IPS-18a (cell line): ENCODE measurements at regions not wholly inside any gene's neighbourhood (a gene's known extent, or its start where the extent isn't known, plus 50 kb on each side); places are given as distances from the start of the nearest gene placed in this dataset.

Experiments
- H3K27ac ChIP-seq: one replicate; pipeline ENCODE4 v1.5.1; 2013; ENCODE audit warnings: low read length
- H3K27me3 ChIP-seq: one replicate; pipeline ENCODE4 v1.6.1; 2013; ENCODE audit warnings: mild to moderate bottlenecking, low read length; ENCODE audit not compliant: control insufficient read depth, insufficient read depth
- H3K36me3 ChIP-seq: one replicate; pipeline ENCODE4 v1.6.1; 2013; ENCODE audit warnings: low read depth, low read length; ENCODE audit not compliant: control insufficient read depth
- H3K4me1 ChIP-seq: one replicate; pipeline ENCODE4 v1.6.1; 2013; ENCODE audit warnings: low read depth, low read length; ENCODE audit not compliant: control insufficient read depth
- H3K4me3 ChIP-seq: one replicate; pipeline ENCODE4 v1.5.1; 2013; ENCODE audit warnings: low read length
- H3K9ac ChIP-seq: one replicate; pipeline ENCODE4 v1.6.1; 2013; ENCODE audit warnings: mild to moderate bottlenecking, low read length, moderate library complexity
- H3K9me3 ChIP-seq: one replicate; pipeline ENCODE4 v1.6.1; 2013; ENCODE audit warnings: low read depth, low read length; ENCODE audit not compliant: control insufficient read depth

GRCh38 chr2:5074733-5075132, 617.5 kb upstream of the SOX11 start:
- no peak overlapping the region for H3K9ac ChIP-seq
- peaks cover 6% of the 10 kb centered on the region for H3K4me1 ChIP-seq
- no peak overlapping the region for H3K27ac ChIP-seq
- H3K27me3 ChIP-seq: no peaks in the 10 kb centered on the region
- no peaks in the 10 kb centered on the region for H3K9me3 ChIP-seq
- no peaks in the 10 kb centered on the region for H3K36me3 ChIP-seq
- no peak overlapping the region for H3K4me3 ChIP-seq

GRCh38 chr2:5076599-5076998, 615.6 kb upstream of the SOX11 start:
- no peak overlapping the region for H3K9ac ChIP-seq
- H3K36me3 ChIP-seq: no peaks in the 10 kb centered on the region
- H3K27me3 ChIP-seq: no peaks in the 10 kb centered on the region
- peaks cover 6% of the 10 kb centered on the region for H3K4me1 ChIP-seq
- H3K9me3 ChIP-seq: no peaks in the 10 kb centered on the region
- no peak overlapping the region for H3K27ac ChIP-seq
- no peak overlapping the region for H3K4me3 ChIP-seq

DNA sequence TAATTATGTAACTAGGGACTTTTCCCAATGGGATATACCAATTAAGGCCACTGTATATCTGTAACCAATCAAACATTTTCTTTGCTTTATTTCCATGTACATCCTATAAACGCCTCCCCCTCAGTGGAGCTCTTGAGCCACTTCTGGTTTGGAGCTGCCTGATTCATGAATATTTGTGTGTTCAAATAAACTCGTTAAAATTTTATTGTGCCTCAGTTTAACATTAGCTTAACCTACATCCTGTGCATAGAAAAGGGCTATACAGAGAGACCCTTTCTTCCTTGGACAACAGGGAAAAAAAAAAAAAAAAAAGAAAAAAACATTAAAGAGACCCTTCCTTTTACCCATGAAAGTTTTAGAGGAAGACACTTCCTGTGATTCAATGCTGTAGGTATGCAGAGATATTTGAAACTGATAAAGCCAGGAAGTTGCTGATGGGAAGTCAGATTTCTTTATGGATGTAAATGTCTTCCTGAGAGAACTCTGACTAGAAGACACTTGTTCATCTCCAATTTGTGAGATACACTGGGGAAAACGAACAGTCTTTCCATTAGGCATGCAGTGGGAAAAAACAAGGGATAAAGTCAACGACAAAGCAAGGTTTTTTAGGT, 614.6 kb upstream of the SOX11 start:
- no peaks in the 10 kb centered on the region for H3K9me3 ChIP-seq
- H3K36me3 ChIP-seq: no peaks in the 10 kb centered on the region
- no peak overlapping the region for H3K4me3 ChIP-seq
- H3K9ac ChIP-seq: no peak overlapping the region
- no peaks in the 10 kb centered on the region for H3K27me3 ChIP-seq
- peaks cover 6% of the 10 kb centered on the region for H3K4me1 ChIP-seq
- H3K27ac ChIP-seq: no peak overlapping the region

GRCh38 chr2:5083402-5083801, 608.8 kb upstream of the SOX11 start:
- H3K4me3 ChIP-seq: no peak overlapping the region
- no peaks in the 10 kb centered on the region for H3K9me3 ChIP-seq
- no peaks in the 10 kb centered on the region for H3K4me1 ChIP-seq
- H3K27me3 ChIP-seq: no peaks in the 10 kb centered on the region
- H3K36me3 ChIP-seq: no peaks in the 10 kb centered on the region
- no peak overlapping the region for H3K9ac ChIP-seq
- H3K27ac ChIP-seq: no peak overlapping the region

DNA sequence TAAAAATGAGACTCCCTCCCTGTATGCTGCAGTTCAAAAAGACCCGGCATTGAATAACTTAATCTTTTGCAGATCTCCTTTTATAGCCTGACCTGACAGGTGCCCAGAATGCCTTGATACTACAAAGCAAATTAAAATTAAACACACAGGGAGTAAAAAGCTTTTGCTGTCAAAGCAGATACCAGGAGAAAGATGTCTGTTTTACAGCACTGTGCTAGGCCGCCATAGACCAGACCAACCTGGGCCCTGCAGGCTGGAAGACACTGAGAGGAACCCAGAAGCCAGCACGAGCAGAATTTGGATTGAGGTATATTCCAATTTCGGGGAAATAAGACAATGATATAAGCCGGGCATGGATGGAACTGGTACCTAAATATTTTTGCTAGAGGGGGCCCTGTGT, 602.8 kb upstream of the SOX11 start:
- no peak overlapping the region for H3K4me3 ChIP-seq
- H3K36me3 ChIP-seq: no peaks in the 10 kb centered on the region
- H3K9me3 ChIP-seq: no peaks in the 10 kb centered on the region

GRCh38 chr2:5093056-5093455, 599.1 kb upstream of the SOX11 start:
- Histone ChIP-seq H3K9ac (no peak overlapping the region), H3K4me3 (no peak overlapping the region), H3K36me3 (no peaks in the 10 kb centered on the region), H3K27ac (no peak overlapping the region), H3K4me1 (no peaks in the 10 kb centered on the region), H3K9me3 (no peaks in the 10 kb centered on the region), H3K27me3 (peaks cover 31% of the 10 kb centered on the region)

More for the DNA sequence above, 602.8 kb upstream of the SOX11 start:
- Histone ChIP-seq H3K27ac (no peak overlapping the region), H3K4me1 (no peaks in the 10 kb centered on the region), H3K27me3 (peaks cover 31% of the 10 kb centered on the region), H3K9ac (no peak overlapping the region)

GRCh38 chr2:5093518-5093917, 598.7 kb upstream of the SOX11 start:
- Histone ChIP-seq H3K27ac (no peak overlapping the region), H3K36me3 (no peaks in the 10 kb centered on the region), H3K9ac (no peak overlapping the region), H3K27me3 (peaks cover 31% of the 10 kb centered on the region), H3K4me1 (no peaks in the 10 kb centered on the region), H3K4me3 (no peak overlapping the region), H3K9me3 (no peaks in the 10 kb centered on the region)

- no peaks in the 10 kb centered on the region for H3K36me3 ChIP-seq
- H3K27me3 ChIP-seq: peaks cover 31% of the 10 kb centered on the region
- no peaks in the 10 kb centered on the region for H3K4me1 ChIP-seq
- H3K9me3 ChIP-seq: no peaks in the 10 kb centered on the region
- H3K4me3 ChIP-seq: no peak overlapping the region
- no peak overlapping the region for H3K27ac ChIP-seq
- no peak overlapping the region for H3K9ac ChIP-seq
Measured at GRCh38 chr2:5094192-5094591, 598.0 kb upstream of the SOX11 start.

DNA sequence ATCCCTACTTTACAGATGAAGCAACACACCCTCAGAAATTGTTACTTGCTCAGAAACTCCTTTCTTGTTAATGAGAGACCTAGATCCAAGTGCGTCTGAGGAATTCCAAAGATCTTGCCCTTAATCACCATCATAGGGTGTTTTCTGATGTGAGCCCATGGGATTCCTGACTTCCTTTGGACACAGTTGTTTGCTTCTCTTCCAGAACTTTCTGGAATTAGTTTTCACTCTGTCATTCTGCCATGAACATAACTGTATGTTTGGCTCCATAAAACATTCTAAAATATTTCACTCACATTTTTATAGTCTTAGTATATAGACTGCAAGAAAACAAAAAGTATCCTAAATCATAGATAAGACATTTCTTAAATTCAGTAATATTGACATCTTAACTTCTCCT, 593.9 kb upstream of the SOX11 start:
- H3K27me3 ChIP-seq: peaks cover 2% of the 10 kb centered on the region
- no peaks in the 10 kb centered on the region for H3K4me1 ChIP-seq
- H3K9ac ChIP-seq: no peak overlapping the region
- no peaks in the 10 kb centered on the region for H3K9me3 ChIP-seq
- H3K27ac ChIP-seq: no peak overlapping the region
- H3K36me3 ChIP-seq: no peaks in the 10 kb centered on the region
- no peak overlapping the region for H3K4me3 ChIP-seq

DNA sequence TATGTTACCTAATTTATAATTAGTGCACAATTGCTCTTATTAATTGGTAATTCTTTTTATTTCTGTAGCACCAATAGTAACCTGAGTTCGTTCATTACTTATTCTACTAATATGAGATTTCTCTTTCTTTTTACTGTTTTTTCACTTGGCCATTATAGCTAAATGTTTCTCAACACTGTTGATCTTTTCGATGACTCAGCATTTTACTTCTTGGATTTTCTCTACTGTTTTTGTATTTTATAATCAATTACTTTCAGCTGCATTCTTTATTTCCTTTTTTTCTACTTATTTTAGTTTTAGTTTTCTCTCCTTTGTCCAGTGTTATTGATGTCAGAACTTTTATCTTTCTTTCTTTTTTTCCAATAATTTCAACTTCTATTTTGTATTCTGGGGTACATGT, 589.4 kb upstream of the SOX11 start:
- Histone ChIP-seq H3K27ac (no peak overlapping the region), H3K27me3 (no peaks in the 10 kb centered on the region), H3K9ac (no peak overlapping the region), H3K9me3 (no peaks in the 10 kb centered on the region), H3K4me3 (no peak overlapping the region), H3K36me3 (no peaks in the 10 kb centered on the region), H3K4me1 (no peaks in the 10 kb centered on the region)

DNA sequence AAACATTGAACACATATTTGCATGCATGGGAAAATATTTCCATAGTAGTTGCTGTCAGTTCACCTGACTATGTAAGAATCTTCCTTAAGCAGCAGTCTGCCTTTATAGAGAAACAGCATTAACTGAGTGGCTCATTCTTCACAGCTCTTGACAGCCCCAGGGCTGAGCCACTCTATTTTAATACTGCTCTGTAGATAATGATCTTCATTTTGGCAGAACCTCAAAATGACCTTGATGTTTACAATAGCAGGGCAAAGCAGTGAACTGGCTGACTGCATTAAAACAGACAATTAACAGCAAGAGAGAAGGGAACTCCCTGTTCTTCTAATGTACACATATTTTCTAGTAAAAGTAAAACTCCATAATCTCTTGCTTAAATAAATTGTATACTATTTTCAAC, 580.6 kb upstream of the SOX11 start:
- Histone ChIP-seq H3K27ac (no peak overlapping the region), H3K9ac (no peak overlapping the region), H3K4me3 (no peak overlapping the region), H3K36me3 (no peaks in the 10 kb centered on the region), H3K4me1 (no peaks in the 10 kb centered on the region), H3K9me3 (peaks cover 8% of the 10 kb centered on the region), H3K27me3 (no peaks in the 10 kb centered on the region)

GRCh38 chr2:5119046-5119445, 573.1 kb upstream of the SOX11 start:
- H3K9ac ChIP-seq: no peak overlapping the region
- H3K4me3 ChIP-seq: no peak overlapping the region
- no peak overlapping the region for H3K27ac ChIP-seq
- H3K36me3 ChIP-seq: no peaks in the 10 kb centered on the region
- H3K4me1 ChIP-seq: no peaks in the 10 kb centered on the region
- H3K27me3 ChIP-seq: no peaks in the 10 kb centered on the region
- no peaks in the 10 kb centered on the region for H3K9me3 ChIP-seq
